HEK293 (cell line): ENCODE measurements at regions not wholly inside any gene's neighbourhood (a gene's known extent, or its start where the extent isn't known, plus 50 kb on each side); places are given as distances from the start of the nearest gene placed in this dataset.

Experiments
- CTCF ChIP-seq: fragments of 450-650 bp; formaldehyde crosslinking; IDR thresholded peaks from 2 replicates; pipeline ENCODE4 v1.5.1; 2016; ENCODE audit warnings: missing biosample characterization, missing genetic modification characterization
- PATZ1 ChIP-seq: fragments of 450-650 bp; formaldehyde crosslinking; IDR thresholded peaks from 2 replicates; pipeline ENCODE4 v1.5.1; 2016; ENCODE audit warnings: missing biosample characterization, missing genetic modification characterization
- SP3 ChIP-seq: fragments of 450-650 bp; formaldehyde crosslinking; IDR thresholded peaks from 2 replicates; pipeline ENCODE4 v1.5.1; 2016; ENCODE audit warnings: missing biosample characterization, missing genetic modification characterization
- ZBTB1 ChIP-seq: fragments of 450-650 bp; formaldehyde crosslinking; IDR thresholded peaks from 2 replicates; pipeline ENCODE4 v1.5.1; 2016; ENCODE audit warnings: missing biosample characterization, missing genetic modification characterization
- ZFP69B ChIP-seq: fragments of 450-650 bp; formaldehyde crosslinking; IDR thresholded peaks from 2 replicates; pipeline ENCODE4 v1.5.1; 2016; ENCODE audit warnings: missing biosample characterization, missing genetic modification characterization
- ZNF114 ChIP-seq: fragments of 450-650 bp; formaldehyde crosslinking; IDR thresholded peaks from 2 replicates; pipeline ENCODE4 v1.5.0; 2017; ENCODE audit warnings: missing biosample characterization, missing genetic modification characterization
- ZNF121 ChIP-seq: fragments of 450-650 bp; formaldehyde crosslinking; IDR thresholded peaks from 2 replicates; pipeline ENCODE4 v1.5.1; 2016; ENCODE audit warnings: missing biosample characterization, missing genetic modification characterization
- ZNF146 ChIP-seq: fragments of 450-650 bp; formaldehyde crosslinking; IDR thresholded peaks from 2 replicates; pipeline ENCODE4 v1.5.1; 2016; ENCODE audit warnings: missing biosample characterization, missing genetic modification characterization
- ZNF202 ChIP-seq: fragments of 450-650 bp; formaldehyde crosslinking; IDR thresholded peaks from 2 replicates; pipeline ENCODE4 v1.5.1; 2016; ENCODE audit warnings: missing biosample characterization, missing genetic modification characterization, borderline replicate concordance
- ZNF292 ChIP-seq: fragments of 450-650 bp; formaldehyde crosslinking; IDR thresholded peaks from 2 replicates; pipeline ENCODE4 v1.5.1; 2016; ENCODE audit warnings: low read depth, missing biosample characterization, missing genetic modification characterization, borderline replicate concordance
- ZNF704 ChIP-seq: fragments of 450-650 bp; formaldehyde crosslinking; IDR thresholded peaks from 2 replicates; pipeline ENCODE4 v1.5.1; 2016; ENCODE audit warnings: missing biosample characterization, missing genetic modification characterization
- ZNF776 ChIP-seq: fragments of 450-650 bp; formaldehyde crosslinking; IDR thresholded peaks from 2 replicates; pipeline ENCODE4 v1.5.0; 2017; ENCODE audit warnings: missing biosample characterization, missing genetic modification characterization, borderline replicate concordance
- TF ChIP-seq, protein P1 (sequence below): fragments of 450-650 bp; formaldehyde crosslinking; IDR thresholded peaks from 2 replicates; pipeline ENCODE4 v1.5.1; 2016; ENCODE audit warnings: missing biosample characterization, missing genetic modification characterization
- TF ChIP-seq, protein P2 (sequence below): fragments of 450-650 bp; formaldehyde crosslinking; IDR thresholded peaks from 2 replicates; pipeline ENCODE4 v1.5.1; 2016; ENCODE audit warnings: missing biosample characterization, missing genetic modification characterization

DNA sequence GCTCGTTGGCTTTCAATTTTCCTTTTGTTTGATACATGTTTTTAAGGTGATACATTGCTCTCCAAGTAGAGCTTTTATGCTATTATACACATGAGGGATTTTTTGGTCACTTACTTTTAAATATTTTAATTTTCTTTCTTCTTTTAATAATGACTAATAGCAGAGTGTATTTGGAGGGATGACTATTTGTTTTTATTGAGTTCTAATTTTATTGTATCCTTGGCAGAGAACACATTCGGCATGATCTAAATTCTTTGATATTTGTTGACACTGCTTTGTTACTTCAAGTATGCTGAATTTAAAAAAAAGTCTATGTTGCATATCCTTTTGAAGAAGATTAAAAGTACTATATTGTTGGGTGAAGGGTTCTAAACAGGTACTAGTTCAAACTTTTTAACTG lies 149.9 kb upstream of the PDZRN3 start:
- no peak for TF ChIP-seq ZNF704 (tag by site-specific recombination)
- no peak for TF ChIP-seq ZNF121
- no peak for TF ChIP-seq CTCF
- TF ChIP-seq ZNF114 = no peak
- no peak for TF ChIP-seq ZNF292 (tag by site-specific recombination)
- TF ChIP-seq ZNF776 = no peak
- no peak for TF ChIP-seq ZBTB1 (tag by site-specific recombination)
- no peak for TF ChIP-seq ZNF146 (tag by site-specific recombination)
- no peak for TF ChIP-seq SP3
- TF ChIP-seq, protein P1, sequence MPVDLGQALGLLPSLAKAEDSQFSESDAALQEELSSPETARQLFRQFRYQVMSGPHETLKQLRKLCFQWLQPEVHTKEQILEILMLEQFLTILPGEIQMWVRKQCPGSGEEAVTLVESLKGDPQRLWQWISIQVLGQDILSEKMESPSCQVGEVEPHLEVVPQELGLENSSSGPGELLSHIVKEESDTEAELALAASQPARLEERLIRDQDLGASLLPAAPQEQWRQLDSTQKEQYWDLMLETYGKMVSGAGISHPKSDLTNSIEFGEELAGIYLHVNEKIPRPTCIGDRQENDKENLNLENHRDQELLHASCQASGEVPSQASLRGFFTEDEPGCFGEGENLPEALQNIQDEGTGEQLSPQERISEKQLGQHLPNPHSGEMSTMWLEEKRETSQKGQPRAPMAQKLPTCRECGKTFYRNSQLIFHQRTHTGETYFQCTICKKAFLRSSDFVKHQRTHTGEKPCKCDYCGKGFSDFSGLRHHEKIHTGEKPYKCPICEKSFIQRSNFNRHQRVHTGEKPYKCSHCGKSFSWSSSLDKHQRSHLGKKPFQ (tag by site-specific recombination) = no peak
- TF ChIP-seq ZNF202 (tag by site-specific recombination) = no peak
- TF ChIP-seq ZFP69B (tag by site-specific recombination) = no peak
- no peak for TF ChIP-seq PATZ1 (tag by site-specific recombination)
- TF ChIP-seq, protein P2, sequence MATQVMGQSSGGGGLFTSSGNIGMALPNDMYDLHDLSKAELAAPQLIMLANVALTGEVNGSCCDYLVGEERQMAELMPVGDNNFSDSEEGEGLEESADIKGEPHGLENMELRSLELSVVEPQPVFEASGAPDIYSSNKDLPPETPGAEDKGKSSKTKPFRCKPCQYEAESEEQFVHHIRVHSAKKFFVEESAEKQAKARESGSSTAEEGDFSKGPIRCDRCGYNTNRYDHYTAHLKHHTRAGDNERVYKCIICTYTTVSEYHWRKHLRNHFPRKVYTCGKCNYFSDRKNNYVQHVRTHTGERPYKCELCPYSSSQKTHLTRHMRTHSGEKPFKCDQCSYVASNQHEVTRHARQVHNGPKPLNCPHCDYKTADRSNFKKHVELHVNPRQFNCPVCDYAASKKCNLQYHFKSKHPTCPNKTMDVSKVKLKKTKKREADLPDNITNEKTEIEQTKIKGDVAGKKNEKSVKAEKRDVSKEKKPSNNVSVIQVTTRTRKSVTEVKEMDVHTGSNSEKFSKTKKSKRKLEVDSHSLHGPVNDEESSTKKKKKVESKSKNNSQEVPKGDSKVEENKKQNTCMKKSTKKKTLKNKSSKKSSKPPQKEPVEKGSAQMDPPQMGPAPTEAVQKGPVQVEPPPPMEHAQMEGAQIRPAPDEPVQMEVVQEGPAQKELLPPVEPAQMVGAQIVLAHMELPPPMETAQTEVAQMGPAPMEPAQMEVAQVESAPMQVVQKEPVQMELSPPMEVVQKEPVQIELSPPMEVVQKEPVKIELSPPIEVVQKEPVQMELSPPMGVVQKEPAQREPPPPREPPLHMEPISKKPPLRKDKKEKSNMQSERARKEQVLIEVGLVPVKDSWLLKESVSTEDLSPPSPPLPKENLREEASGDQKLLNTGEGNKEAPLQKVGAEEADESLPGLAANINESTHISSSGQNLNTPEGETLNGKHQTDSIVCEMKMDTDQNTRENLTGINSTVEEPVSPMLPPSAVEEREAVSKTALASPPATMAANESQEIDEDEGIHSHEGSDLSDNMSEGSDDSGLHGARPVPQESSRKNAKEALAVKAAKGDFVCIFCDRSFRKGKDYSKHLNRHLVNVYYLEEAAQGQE = no peak
